ENCODE measurements at regions not wholly inside any gene's neighbourhood (a gene's known extent, or its start where the extent isn't known, plus 50 kb on each side); places are given as distances from the start of the nearest gene placed in this dataset.

DNA sequence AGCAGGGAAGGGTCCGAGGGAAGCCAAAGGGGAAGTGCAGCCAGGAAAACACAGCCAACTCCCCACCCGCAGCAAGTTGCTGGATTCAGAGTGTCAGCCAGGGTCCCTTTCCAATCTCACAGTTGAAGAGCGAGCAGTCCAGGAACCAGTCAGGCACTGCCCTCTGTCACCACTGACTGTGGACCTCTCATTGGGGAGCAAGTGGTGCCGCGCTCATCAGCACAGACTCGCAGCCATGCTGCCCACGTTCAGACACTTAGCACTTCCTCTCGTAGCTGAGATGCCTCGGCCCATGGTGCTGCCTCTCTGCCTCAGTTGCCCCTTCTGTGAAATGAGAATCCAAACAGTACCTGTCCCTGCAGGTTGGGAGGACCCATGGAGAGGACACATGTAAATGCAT, 123.6 kb upstream of the CHST15 start:
- TF ChIP-seq, protein P1, sequence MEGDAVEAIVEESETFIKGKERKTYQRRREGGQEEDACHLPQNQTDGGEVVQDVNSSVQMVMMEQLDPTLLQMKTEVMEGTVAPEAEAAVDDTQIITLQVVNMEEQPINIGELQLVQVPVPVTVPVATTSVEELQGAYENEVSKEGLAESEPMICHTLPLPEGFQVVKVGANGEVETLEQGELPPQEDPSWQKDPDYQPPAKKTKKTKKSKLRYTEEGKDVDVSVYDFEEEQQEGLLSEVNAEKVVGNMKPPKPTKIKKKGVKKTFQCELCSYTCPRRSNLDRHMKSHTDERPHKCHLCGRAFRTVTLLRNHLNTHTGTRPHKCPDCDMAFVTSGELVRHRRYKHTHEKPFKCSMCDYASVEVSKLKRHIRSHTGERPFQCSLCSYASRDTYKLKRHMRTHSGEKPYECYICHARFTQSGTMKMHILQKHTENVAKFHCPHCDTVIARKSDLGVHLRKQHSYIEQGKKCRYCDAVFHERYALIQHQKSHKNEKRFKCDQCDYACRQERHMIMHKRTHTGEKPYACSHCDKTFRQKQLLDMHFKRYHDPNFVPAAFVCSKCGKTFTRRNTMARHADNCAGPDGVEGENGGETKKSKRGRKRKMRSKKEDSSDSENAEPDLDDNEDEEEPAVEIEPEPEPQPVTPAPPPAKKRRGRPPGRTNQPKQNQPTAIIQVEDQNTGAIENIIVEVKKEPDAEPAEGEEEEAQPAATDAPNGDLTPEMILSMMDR (IDR thresholded peaks at IDR 0.05; ENCODE audit: poor library complexity): no peak
- TF ChIP-seq EZH2 (IDR thresholded peaks at IDR 0.05; ENCODE audit: borderline replicate concordance): no peak
